Keratinocyte (primary cell): ENCODE measurements at regions not wholly inside any gene's neighbourhood (a gene's known extent, or its start where the extent isn't known, plus 50 kb on each side); places are given as distances from the start of the nearest gene placed in this dataset.

Source experiments
- CTCF ChIP-seq, 3 experiments: IDR thresholded peaks in 1 of 3; conservative IDR thresholded peaks in 1 of 3; optimal IDR thresholded peaks in 1 of 3; 2 replicates in 2 of 3; 3 replicates in 1 of 3; pipeline versions ENCODE3 to v1.5.1; 2011; ENCODE audit warnings: low read length in 3 of 3, mild to moderate bottlenecking in 3 of 3, moderate library complexity in 2 of 3, control low read depth in 1 of 3, inconsistent platforms in 1 of 3; ENCODE audit not compliant: insufficient read depth in 2 of 3; ENCODE audit errors: extremely low read depth in 1 of 3
- EZH2 ChIP-seq: IDR thresholded peaks from one replicate; pipeline ENCODE4 v1.6.1; 2012; ENCODE audit warnings: inconsistent platforms, mild to moderate bottlenecking, low read length, moderate library complexity

DNA sequence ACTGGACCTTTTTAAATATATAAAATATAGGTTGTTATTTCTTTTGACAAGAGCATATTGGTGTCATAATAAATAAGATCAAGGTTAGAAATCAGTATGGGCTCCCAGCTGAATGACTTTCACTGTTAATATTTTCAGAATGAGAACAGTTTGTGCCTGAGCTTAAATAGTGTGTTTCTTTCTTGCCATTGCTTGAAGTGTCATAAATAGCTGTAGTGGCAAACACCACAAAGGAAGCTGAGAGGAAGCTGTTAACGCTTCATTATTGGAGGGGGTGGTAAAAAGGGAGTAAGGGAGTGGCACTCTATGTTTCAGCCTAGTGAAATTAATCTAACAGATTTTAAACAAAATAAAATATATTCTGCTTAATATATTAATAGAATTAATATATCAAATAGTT, 1089.8 kb upstream of the NCAM2 start:
- TF ChIP-seq CTCF (optimal IDR thresholded peaks at IDR 0.05 in 1 of 3, IDR thresholded peaks at IDR 0.05 in 1 of 3, conservative IDR thresholded peaks at IDR 0.05 in 1 of 3; ENCODE audit: extremely low read depth in 1 of 3, insufficient read depth in 2 of 3, low read length in 3 of 3) (no peak), EZH2 (no peak)
